Transverse colon (tissue), 4 donors: ENCODE measurements at regions not wholly inside any gene's neighbourhood (a gene's known extent, or its start where the extent isn't known, plus 50 kb on each side); places are given as distances from the start of the nearest gene placed in this dataset.

Experiments used
- DNase-seq: peaks from one replicate; pipeline ENCODE4 v3.0.0-alpha.2; 2019
- H3K27ac ChIP-seq, 4 donors: fragments of 200-600 bp; sonication (generic); 2 replicates each; pipeline ENCODE4 v1.5.1; 2016 to 2018; ENCODE audit warnings: inconsistent platforms in 4 of 4
- H3K27me3 ChIP-seq: fragments of 200-600 bp; sonication (generic); 2 replicates; pipeline ENCODE4 v1.5.1; 2017; ENCODE audit warnings: inconsistent platforms
- H3K36me3 ChIP-seq, 4 donors: fragments of 200-600 bp; sonication (generic); 2 replicates each; pipeline ENCODE4 v1.5.1; 2017 to 2019; ENCODE audit warnings: inconsistent platforms in 4 of 4
- H3K4me1 ChIP-seq, 4 donors: fragments of 200-600 bp; sonication (generic); 2 replicates each; pipeline ENCODE4 v1.5.1; 2017 to 2020; ENCODE audit warnings: inconsistent platforms in 4 of 4
- H3K4me3 ChIP-seq, 4 donors: fragments of 200-600 bp; sonication (generic); 1 replicate in 1 of 4; 2 replicates in 3 of 4; pipeline versions ENCODE4 v1.5.1 to v1.6.1; 2017 to 2019; ENCODE audit warnings: inconsistent platforms in 4 of 4
- H3K9me3 ChIP-seq, 2 donors: fragments of 200-600 bp; sonication (generic); 2 replicates each; pipeline ENCODE4 v1.5.1; 2017 to 2019; ENCODE audit warnings: inconsistent platforms in 2 of 2
- EP300 ChIP-seq: sonication (generic); formaldehyde crosslinking; IDR thresholded peaks from one replicate; pipeline ENCODE4 v1.6.1; 2017; ENCODE audit warnings: antibody characterized with exemption, low read depth
- POLR2A ChIP-seq: fragments of 450-650 bp; IDR thresholded peaks from one replicate; pipeline ENCODE4 v1.6.1; 2016; ENCODE audit warnings: antibody characterized with exemption, mild to moderate bottlenecking, moderate library complexity
- POLR2AphosphoS5 ChIP-seq, 3 donors: sonication (generic); formaldehyde crosslinking; IDR thresholded peaks; one replicate each; pipeline ENCODE4 v1.6.1; 2016; ENCODE audit warnings: antibody characterized with exemption in 3 of 3
- WGBS, 2 donors: methylation state at CpG; one replicate each; pipeline ENCODE4 v1.1.5; 2018; ENCODE audit warnings: low coverage in 1 of 2; 5-methylcytosine and 5-hydroxymethylcytosine counted together
- in situ Hi-C, 4 donors: fragments of 200-750 bp; cut with MboI; loops; one replicate each; pipeline versions ENCODE4 v1.15.0 to v1.15.1; 2017; ENCODE audit warnings: low sequenced_read_pairs in 3 of 4, low pct_ligation_motif_present in 1 of 4, low pct_unique_long_range_greater_than_20kb in 1 of 4
- intact Hi-C: fragments of 100-400 bp; cut with DNase I; formaldehyde crosslinking; loops from one replicate; pipeline ENCODE4 v1.15.1; 2023; ENCODE audit warnings: low total_unique reads
- TF ChIP-seq, protein P1 (sequence below), 5 experiments: fragments of 200-600 bp in 3 of 5; fragments of 450-650 bp in 2 of 5; sonication (generic) in 3 of 5; IDR thresholded peaks; 1 replicate in 2 of 5; 2 replicates in 3 of 5; pipeline ENCODE4 v1.5.1; 2016 to 2017; ENCODE audit warnings: antibody characterized with exemption in 5 of 5, inconsistent platforms in 3 of 5, mild to moderate bottlenecking in 2 of 5, moderate library complexity in 1 of 5

DNA sequence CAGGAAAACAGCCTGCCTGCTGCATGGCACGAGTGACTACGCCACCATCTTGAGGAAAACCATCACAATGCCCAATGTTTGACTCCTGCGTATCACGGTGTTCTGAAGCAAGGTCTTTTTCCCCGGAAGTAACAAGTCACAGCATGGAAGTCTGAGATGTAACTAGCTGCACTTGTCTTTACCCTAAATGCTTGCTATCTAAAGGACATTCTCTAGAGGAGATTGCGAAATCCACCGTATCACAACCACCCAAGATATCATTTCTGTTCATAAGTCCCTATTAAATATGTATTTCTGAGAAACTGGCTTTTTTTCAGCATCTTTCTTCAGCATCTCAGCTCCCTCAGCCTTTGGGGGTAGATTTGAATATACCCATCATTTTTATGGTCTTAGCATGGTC is 1565.1 kb downstream of the ARAP2 start:
- TF ChIP-seq EP300 (no peak), POLR2AphosphoS5 (IDR thresholded peaks at IDR 0.05) (no peak), POLR2A (no peak)
- TF ChIP-seq, protein P1, sequence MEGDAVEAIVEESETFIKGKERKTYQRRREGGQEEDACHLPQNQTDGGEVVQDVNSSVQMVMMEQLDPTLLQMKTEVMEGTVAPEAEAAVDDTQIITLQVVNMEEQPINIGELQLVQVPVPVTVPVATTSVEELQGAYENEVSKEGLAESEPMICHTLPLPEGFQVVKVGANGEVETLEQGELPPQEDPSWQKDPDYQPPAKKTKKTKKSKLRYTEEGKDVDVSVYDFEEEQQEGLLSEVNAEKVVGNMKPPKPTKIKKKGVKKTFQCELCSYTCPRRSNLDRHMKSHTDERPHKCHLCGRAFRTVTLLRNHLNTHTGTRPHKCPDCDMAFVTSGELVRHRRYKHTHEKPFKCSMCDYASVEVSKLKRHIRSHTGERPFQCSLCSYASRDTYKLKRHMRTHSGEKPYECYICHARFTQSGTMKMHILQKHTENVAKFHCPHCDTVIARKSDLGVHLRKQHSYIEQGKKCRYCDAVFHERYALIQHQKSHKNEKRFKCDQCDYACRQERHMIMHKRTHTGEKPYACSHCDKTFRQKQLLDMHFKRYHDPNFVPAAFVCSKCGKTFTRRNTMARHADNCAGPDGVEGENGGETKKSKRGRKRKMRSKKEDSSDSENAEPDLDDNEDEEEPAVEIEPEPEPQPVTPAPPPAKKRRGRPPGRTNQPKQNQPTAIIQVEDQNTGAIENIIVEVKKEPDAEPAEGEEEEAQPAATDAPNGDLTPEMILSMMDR (IDR thresholded peaks at IDR 0.05), result no peak
- WGBS, 2 donors, result 89 to 93% methylated on average over 6 to 7 of the region's 7 CpGs
- no peaks in the 10 kb centered on the region for H3K27me3 ChIP-seq
- intact Hi-C loops, result no loop called here
- H3K27ac ChIP-seq, result no peak overlapping the region
- no peaks in the 10 kb centered on the region for H3K4me1 ChIP-seq
- no peaks in the 10 kb centered on the region for H3K36me3 ChIP-seq
- in situ Hi-C loops, result no loop called here
- no peak for DNase-seq
- no peak overlapping the region for H3K4me3 ChIP-seq
- no peaks in the 10 kb centered on the region for H3K9me3 ChIP-seq

DNA sequence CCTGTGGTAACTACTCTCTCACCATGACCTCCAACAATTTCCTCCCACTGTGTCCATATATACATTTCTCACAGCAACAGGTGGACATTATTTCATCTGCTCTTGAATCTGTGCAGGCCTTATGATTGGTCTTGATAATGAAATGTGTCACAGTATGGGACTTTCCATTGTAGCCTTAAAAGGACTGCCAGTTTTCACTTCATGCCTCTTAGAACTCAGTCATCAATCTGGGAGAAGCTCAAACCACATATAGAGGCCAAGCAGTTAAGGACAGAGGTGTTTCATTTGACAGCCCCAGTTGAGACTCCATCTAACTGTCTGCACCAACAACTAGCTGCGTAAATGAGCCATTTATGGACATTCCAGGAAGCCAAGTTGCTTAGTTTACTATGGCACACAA is 1534.8 kb downstream of the ARAP2 start:
- 60 to 79% methylated on average over 1 of the region's 1 CpG for WGBS, 2 donors
- in situ Hi-C loops, result no loop called here
- DNase-seq, result no peak
- peaks cover 0 to 13% of the 10 kb centered on the region in 2 donors for H3K9me3 ChIP-seq
- no peak overlapping the region for H3K27ac ChIP-seq
- H3K36me3 ChIP-seq, result no peaks in the 10 kb centered on the region
- intact Hi-C loops, result no loop called here
- no peaks in the 10 kb centered on the region for H3K4me1 ChIP-seq
- no peaks in the 10 kb centered on the region for H3K27me3 ChIP-seq
- H3K4me3 ChIP-seq, result no peak overlapping the region
- TF ChIP-seq POLR2A, result no peak
- no peak for TF ChIP-seq EP300
- TF ChIP-seq POLR2AphosphoS5 (IDR thresholded peaks at IDR 0.05), result no peak
- TF ChIP-seq, protein P1 (IDR thresholded peaks at IDR 0.05), result no peak

DNA sequence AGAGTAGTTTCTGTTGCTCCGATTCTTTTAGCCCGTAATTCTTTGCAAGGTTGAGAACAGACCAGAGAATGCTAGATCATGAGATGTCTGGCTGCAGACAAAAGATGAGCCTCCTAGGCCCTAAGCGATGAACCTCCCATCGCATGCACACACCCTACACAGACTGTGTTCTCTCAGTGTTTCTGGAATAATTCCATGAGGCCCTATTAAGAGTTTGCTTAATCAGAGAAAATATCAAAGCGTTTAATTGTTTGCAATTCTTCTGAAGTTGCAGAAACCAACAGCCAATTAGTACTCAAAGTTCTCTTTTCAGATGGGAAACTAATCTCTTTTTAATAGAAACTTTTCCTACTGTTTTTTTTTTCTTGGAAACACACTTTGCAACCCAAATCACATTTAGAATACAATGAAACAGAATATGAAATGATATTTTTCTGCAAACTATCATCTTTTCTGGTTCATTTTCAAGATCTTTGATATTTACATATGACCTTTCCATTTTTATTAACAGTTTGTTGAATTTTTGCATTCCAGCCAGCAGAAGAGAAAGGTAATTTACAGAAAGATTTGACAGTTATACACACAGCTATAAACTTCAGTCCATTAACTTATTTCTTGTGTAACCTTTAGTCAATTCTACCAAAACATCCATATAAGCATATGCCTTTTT is 1525.6 kb downstream of the ARAP2 start:
- WGBS, 2 donors, result 57 to 80% methylated on average over 5 of the region's 5 CpGs
- Histone ChIP-seq H3K4me3 (no peak overlapping the region), H3K36me3 (no peaks in the 10 kb centered on the region), H3K4me1 (no peaks in the 10 kb centered on the region), H3K27me3 (no peaks in the 10 kb centered on the region), H3K9me3 (no peaks in the 10 kb centered on the region), H3K27ac (no peak overlapping the region)
- DNase-seq, result no peak
- intact Hi-C loops (no loop called here), in situ Hi-C loops (no loop called here)
- no peak for TF ChIP-seq POLR2AphosphoS5 (IDR thresholded peaks at IDR 0.05)
- TF ChIP-seq, protein P1 (IDR thresholded peaks at IDR 0.05), result no peak
- no peak for TF ChIP-seq EP300
- no peak for TF ChIP-seq POLR2A

DNA sequence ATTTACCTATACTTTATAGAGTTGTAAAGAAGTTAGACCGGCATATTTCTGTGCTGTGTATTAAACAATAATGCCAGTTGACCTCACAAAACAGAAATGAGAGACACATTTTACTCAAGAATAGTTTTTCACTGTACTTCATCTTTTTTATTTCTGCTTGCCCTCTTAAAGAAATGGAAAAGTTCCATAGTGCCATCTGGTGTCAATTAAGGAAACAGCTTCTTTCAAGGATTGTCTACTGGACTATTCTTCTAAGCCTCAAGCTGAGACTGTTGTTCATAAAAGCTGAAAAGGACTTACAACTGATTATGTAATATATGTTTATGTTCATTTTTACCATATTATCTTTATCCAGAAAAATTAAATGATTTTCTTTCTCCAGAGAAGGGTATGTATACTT is 1523.7 kb downstream of the ARAP2 start:
- no peak for DNase-seq
- in situ Hi-C loops, result no loop called here
- 10 to 19% methylated on average over 1 of the region's 1 CpG for WGBS, 2 donors
- TF ChIP-seq POLR2A (no peak), POLR2AphosphoS5 (IDR thresholded peaks at IDR 0.05) (no peak), EP300 (no peak)
- TF ChIP-seq, protein P1 (IDR thresholded peaks at IDR 0.05), result no peak
- H3K9me3 ChIP-seq, result no peaks in the 10 kb centered on the region
- no peaks in the 10 kb centered on the region for H3K4me1 ChIP-seq
- H3K36me3 ChIP-seq, result no peaks in the 10 kb centered on the region
- intact Hi-C loops, result no loop called here
- no peak overlapping the region for H3K4me3 ChIP-seq
- no peak overlapping the region for H3K27ac ChIP-seq
- no peaks in the 10 kb centered on the region for H3K27me3 ChIP-seq
